ENCODE measurements at regions not wholly inside any gene's neighbourhood (a gene's known extent, or its start where the extent isn't known, plus 50 kb on each side); places are given as distances from the start of the nearest gene placed in this dataset.

DNA sequence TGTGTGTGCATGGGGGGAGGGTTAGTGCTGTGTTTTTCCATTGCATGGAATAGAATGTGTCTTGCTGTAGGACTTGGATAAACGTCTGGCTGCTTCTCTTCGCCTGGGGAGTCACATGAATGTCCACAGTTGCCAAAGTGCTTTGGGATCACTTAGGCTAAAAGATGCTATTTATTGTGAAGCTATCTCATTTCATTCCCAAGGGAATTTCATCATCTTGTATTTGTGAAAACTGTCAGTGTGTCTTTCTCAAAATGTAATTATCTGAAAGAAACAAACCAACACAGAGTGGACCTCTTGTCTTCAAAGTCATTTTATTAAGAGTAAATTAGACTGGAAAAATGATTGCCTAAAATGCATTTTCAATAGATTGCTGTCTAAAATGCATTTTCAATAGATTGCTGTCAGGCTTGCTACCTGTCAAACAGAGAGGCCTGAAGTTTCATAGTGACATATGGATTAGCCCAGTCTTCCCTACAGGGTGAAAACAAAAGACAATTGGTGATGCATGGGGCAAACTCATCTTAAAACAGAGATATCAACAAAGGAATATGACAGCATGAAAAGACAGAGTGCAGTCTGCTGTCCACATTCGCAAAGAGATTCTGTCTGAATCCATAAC, 117.1 kb upstream of the GOLIM4 start:
- Histone ChIP-seq H3K9me3 (no peaks in the 10 kb centered on the region), H3K36me3 (no peaks in the 10 kb centered on the region), H3K27me3 (replicated peaks; ENCODE audit: insufficient read depth) (no peaks in the 10 kb centered on the region), H3K27ac (no peak overlapping the region), H3K4me1 (ENCODE audit: control insufficient read depth in 1 of 2, low read depth in 2 of 2) (no peaks in the 10 kb centered on the region), H3K4me3 (no peak overlapping the region)
- ATAC-seq (ENCODE audit: insufficient number of reproducible peaks, low FRiP score, low read depth) = no peak
- no peak for TF ChIP-seq CTCF (IDR thresholded peaks at IDR 0.05)
- no peak for DNase-seq (ENCODE audit: low spot score)

DNA sequence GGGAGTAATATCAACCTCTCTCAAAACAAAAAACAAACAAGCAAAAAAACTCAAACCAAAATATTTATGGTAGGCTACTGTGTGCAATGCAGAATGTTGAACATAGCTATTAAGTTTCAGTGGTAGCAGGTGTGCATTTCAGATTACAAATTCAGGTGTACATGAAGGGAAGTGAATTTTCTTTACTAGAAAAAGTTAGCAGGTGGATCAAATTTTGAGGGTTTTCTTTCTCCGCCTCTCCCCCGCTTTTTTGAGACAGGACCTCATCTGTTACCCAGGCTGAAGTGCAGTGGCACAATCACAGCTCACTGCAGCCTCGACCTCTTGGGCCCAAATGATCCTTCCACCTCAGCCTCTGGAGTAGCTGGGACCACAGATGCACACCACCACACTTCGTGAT, 109.7 kb upstream of the GOLIM4 start:
- H3K27ac ChIP-seq = no peak overlapping the region
- TF ChIP-seq CTCF (IDR thresholded peaks at IDR 0.05) = no peak
- no peak for ATAC-seq (ENCODE audit: insufficient number of reproducible peaks, low FRiP score, low read depth)
- no peak for DNase-seq (ENCODE audit: low spot score)
- H3K27me3 ChIP-seq (replicated peaks; ENCODE audit: insufficient read depth) = no peaks in the 10 kb centered on the region
- no peak overlapping the region for H3K4me3 ChIP-seq
- H3K4me1 ChIP-seq (ENCODE audit: control insufficient read depth in 1 of 2, low read depth in 2 of 2) = no peaks in the 10 kb centered on the region
- no peaks in the 10 kb centered on the region for H3K9me3 ChIP-seq
- H3K36me3 ChIP-seq = no peaks in the 10 kb centered on the region

GRCh38 chr3:168197162-168197561, 101.4 kb upstream of the GOLIM4 start:
- Histone ChIP-seq H3K36me3 (no peaks in the 10 kb centered on the region), H3K4me3 (no peak overlapping the region), H3K4me1 (ENCODE audit: control insufficient read depth in 1 of 2, low read depth in 2 of 2) (no peaks in the 10 kb centered on the region), H3K27ac (no peak overlapping the region), H3K9me3 (no peaks in the 10 kb centered on the region), H3K27me3 (replicated peaks; ENCODE audit: insufficient read depth) (no peaks in the 10 kb centered on the region)
- DNase-seq (ENCODE audit: low spot score) (no peak), ATAC-seq (ENCODE audit: insufficient number of reproducible peaks, low FRiP score, low read depth) (no peak)
- TF ChIP-seq CTCF (IDR thresholded peaks at IDR 0.05) = no peak

DNA sequence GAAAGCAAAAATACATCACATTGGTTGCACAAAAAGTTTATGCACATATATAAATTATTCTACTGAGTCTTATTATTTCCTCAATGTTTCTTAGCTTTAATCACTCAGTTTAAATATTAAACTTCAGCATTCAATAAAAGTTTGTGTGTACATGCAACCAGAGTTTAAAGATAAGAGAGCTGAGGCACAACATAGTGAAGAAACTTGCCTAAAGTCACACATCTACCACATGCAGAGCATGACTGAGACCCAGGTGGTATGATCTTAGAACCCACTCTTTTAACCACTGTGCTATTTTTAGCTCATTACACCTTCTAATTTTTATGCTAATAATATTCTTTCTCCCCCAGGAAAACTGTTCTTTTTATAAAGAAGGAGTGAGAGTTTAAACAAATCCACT, 96.1 kb upstream of the GOLIM4 start:
- ATAC-seq (ENCODE audit: insufficient number of reproducible peaks, low FRiP score, low read depth) (no peak), DNase-seq (ENCODE audit: low spot score) (no peak)
- no peaks in the 10 kb centered on the region for H3K27me3 ChIP-seq (replicated peaks; ENCODE audit: insufficient read depth)
- no peak for TF ChIP-seq CTCF (IDR thresholded peaks at IDR 0.05)
- no peaks in the 10 kb centered on the region for H3K36me3 ChIP-seq
- H3K9me3 ChIP-seq = no peaks in the 10 kb centered on the region
- H3K4me1 ChIP-seq (ENCODE audit: control insufficient read depth in 1 of 2, low read depth in 2 of 2) = no peaks in the 10 kb centered on the region
- no peak overlapping the region for H3K27ac ChIP-seq
- H3K4me3 ChIP-seq = no peak overlapping the region

DNA sequence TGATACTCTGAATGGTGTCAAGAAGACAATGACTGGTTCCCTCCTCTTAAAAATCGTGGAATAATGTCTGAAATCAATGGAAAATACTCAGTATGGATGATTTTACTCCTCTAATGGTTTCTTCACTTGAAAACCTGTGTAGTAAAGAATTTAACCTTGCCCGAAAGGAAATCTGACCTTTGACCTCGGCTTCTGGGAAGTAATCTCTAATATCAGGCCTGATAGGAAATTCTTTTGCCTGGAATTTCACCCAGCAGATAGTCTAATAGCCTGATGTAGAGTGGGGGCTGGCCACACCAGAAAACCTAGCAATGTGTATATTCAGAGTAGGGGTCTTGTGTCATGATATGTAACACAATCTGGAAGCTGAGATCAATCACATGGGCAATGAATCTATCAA, 91.5 kb upstream of the GOLIM4 start:
- Histone ChIP-seq H3K4me3 (no peak overlapping the region), H3K27ac (no peak overlapping the region), H3K9me3 (no peaks in the 10 kb centered on the region), H3K36me3 (no peaks in the 10 kb centered on the region), H3K27me3 (replicated peaks; ENCODE audit: insufficient read depth) (no peaks in the 10 kb centered on the region), H3K4me1 (ENCODE audit: control insufficient read depth in 1 of 2, low read depth in 2 of 2) (no peaks in the 10 kb centered on the region)
- TF ChIP-seq CTCF (IDR thresholded peaks at IDR 0.05) = no peak
- ATAC-seq (ENCODE audit: insufficient number of reproducible peaks, low FRiP score, low read depth) = no peak
- DNase-seq (ENCODE audit: low spot score) = no peak
